Ascending aorta (tissue), 2 donors: ENCODE measurements at regions not wholly inside any gene's neighbourhood (a gene's known extent, or its start where the extent isn't known, plus 50 kb on each side); places are given as distances from the start of the nearest gene placed in this dataset.

Experiments
- DNase-seq, 2 donors: peaks; one replicate each; pipeline ENCODE4 v3.0.0-alpha.2; 2019; ENCODE audit warnings: low spot score in 2 of 2
- H3K27ac ChIP-seq, 2 donors: fragments of 200-600 bp; sonication (generic); one replicate each; pipeline ENCODE4 v1.5.1; 2016 to 2017; ENCODE audit warnings: mild to moderate bottlenecking in 1 of 2
- H3K27me3 ChIP-seq: fragments of 200-600 bp; sonication (generic); one replicate; pipeline ENCODE4 v1.5.1; 2017
- H3K36me3 ChIP-seq, 2 donors: fragments of 200-600 bp; sonication (generic); one replicate each; pipeline ENCODE4 v1.5.1; 2016
- H3K4me1 ChIP-seq, 2 donors: fragments of 200-600 bp; sonication (generic); one replicate each; pipeline ENCODE4 v1.5.1; 2016 to 2017; ENCODE audit warnings: mild to moderate bottlenecking in 1 of 2
- H3K4me3 ChIP-seq, 2 donors: fragments of 200-600 bp; sonication (generic); one replicate each; pipeline ENCODE4 v1.5.1; 2016 to 2017; ENCODE audit warnings: mild to moderate bottlenecking in 1 of 2
- H3K9me3 ChIP-seq, 2 donors: fragments of 200-600 bp; sonication (generic); one replicate each; pipeline ENCODE4 v1.5.1; 2016
- CTCF ChIP-seq, 3 experiments: fragments of 200-600 bp in 2 of 3; fragments of 450-650 bp in 1 of 3; sonication (generic) in 2 of 3; IDR thresholded peaks; one replicate each; pipeline ENCODE4 v1.5.1; 2016 to 2019; ENCODE audit warnings: antibody characterized with exemption in 3 of 3, mild to moderate bottlenecking in 1 of 3, moderate library complexity in 1 of 3
- intact Hi-C: fragments of 100-400 bp; cut with DNase I; formaldehyde crosslinking; loops from one replicate; pipeline ENCODE4 v1.15.1; 2023

GRCh38 chr7:114196517-114196916, 218.1 kb upstream of the FOXP2 start:
- Histone ChIP-seq H3K4me1 (no peaks in the 10 kb centered on the region), H3K27ac (no peak overlapping the region), H3K9me3 (no peaks in the 10 kb centered on the region), H3K36me3 (no peaks in the 10 kb centered on the region), H3K4me3 (no peak overlapping the region), H3K27me3 (no peaks in the 10 kb centered on the region)
- intact Hi-C loops, result no loop called here
- no peak for TF ChIP-seq CTCF (IDR thresholded peaks at IDR 0.05)
- DNase-seq, result no peak

- H3K4me1 ChIP-seq, result no peaks in the 10 kb centered on the region
- no peak overlapping the region for H3K27ac ChIP-seq
- H3K27me3 ChIP-seq, result no peaks in the 10 kb centered on the region
- no peak for DNase-seq
- H3K36me3 ChIP-seq, result no peaks in the 10 kb centered on the region
- TF ChIP-seq CTCF (IDR thresholded peaks at IDR 0.05), result no peak
- intact Hi-C loops, result no loop called here
- no peak overlapping the region for H3K4me3 ChIP-seq
- H3K9me3 ChIP-seq, result no peaks in the 10 kb centered on the region
Measured at GRCh38 chr7:114190387-114190786, 224.2 kb upstream of the FOXP2 start.

- intact Hi-C loops, result no loop called here
- Histone ChIP-seq H3K4me3 (no peak overlapping the region), H3K4me1 (no peaks in the 10 kb centered on the region), H3K9me3 (no peaks in the 10 kb centered on the region), H3K36me3 (no peaks in the 10 kb centered on the region), H3K27ac (no peak overlapping the region), H3K27me3 (no peaks in the 10 kb centered on the region)
- no peak for TF ChIP-seq CTCF (IDR thresholded peaks at IDR 0.05)
- no peak for DNase-seq
Measured at GRCh38 chr7:114183311-114184088, 231.1 kb upstream of the FOXP2 start.

GRCh38 chr7:114182837-114183236, 231.8 kb upstream of the FOXP2 start:
- Histone ChIP-seq H3K27me3 (no peaks in the 10 kb centered on the region), H3K4me1 (no peaks in the 10 kb centered on the region), H3K36me3 (no peaks in the 10 kb centered on the region), H3K27ac (no peak overlapping the region), H3K9me3 (no peaks in the 10 kb centered on the region), H3K4me3 (no peak overlapping the region)
- TF ChIP-seq CTCF (IDR thresholded peaks at IDR 0.05), result no peak
- intact Hi-C loops, result no loop called here
- DNase-seq, result no peak

- TF ChIP-seq CTCF (IDR thresholded peaks at IDR 0.05), result no peak
- intact Hi-C loops, result no loop called here
- Histone ChIP-seq H3K4me1 (no peaks in the 10 kb centered on the region), H3K27ac (no peak overlapping the region), H3K9me3 (no peaks in the 10 kb centered on the region), H3K36me3 (no peaks in the 10 kb centered on the region), H3K4me3 (no peak overlapping the region), H3K27me3 (no peaks in the 10 kb centered on the region)
- no peak for DNase-seq
Measured at GRCh38 chr7:114181280-114181679, 233.3 kb upstream of the FOXP2 start.
